Pulmonary artery endothelial cell (primary cell): ENCODE measurements at regions not wholly inside any gene's neighbourhood (a gene's known extent, or its start where the extent isn't known, plus 50 kb on each side); places are given as distances from the start of the nearest gene placed in this dataset.
"Not testable (repeated sequence)": the region's sequence is repeated elsewhere in the genome, so short reads cannot be mapped to it uniquely, and the experiment has no call there.

Experiments
- DNase-seq: peaks from one replicate; pipeline ENCODE4 v3.0.0-alpha.2; 2011; ENCODE audit warnings: low read depth, low spot score

- DNase-seq: no peak
Observed at GRCh38 chr7:20839196-20839735, 52.6 kb upstream of the SP8 start.

DNA sequence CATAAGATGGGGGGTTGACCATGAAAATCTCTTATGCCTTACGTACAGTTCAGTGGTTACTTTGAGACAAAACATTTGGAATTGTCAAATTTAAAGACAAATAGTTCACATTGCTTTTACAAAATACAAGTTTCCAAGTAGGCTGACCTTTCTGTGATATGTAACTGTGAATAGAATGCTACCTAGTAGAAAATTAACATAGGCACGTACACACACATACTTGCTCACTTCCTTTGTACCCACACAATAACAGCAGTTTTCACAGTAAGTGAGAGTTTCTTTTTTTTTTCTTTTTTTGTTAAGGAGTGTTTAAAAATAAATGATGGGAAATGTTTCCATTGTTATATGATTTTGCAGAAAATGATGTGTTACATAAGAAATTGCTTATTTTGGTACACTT is 53.3 kb upstream of the SP8 start:
- no peak for DNase-seq

- DNase-seq: no peak
Observed at GRCh38 chr7:20846791-20847190, 60.1 kb upstream of the SP8 start.

GRCh38 chr7:20858951-20859350 is 72.3 kb upstream of the SP8 start:
- no peak for DNase-seq

DNA sequence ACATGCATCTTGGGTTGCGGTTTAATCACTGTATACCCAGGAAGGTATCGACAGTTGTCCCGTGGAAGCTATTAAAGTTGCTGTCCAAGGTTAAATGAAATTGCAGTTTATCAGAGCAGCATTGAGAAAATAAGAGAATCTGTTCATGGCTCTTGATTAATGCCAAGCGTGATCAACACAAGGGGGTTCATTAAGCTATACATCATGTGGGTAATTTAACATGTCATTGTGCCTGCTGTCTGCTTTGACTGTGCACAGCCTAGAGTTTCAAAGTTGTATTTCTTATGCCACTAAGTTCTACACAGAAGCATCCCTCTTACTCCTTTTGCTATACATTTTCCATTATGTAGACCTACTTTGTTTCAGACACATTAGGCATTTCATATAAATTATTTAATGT is 74.8 kb upstream of the SP8 start:
- DNase-seq: no peak

DNA sequence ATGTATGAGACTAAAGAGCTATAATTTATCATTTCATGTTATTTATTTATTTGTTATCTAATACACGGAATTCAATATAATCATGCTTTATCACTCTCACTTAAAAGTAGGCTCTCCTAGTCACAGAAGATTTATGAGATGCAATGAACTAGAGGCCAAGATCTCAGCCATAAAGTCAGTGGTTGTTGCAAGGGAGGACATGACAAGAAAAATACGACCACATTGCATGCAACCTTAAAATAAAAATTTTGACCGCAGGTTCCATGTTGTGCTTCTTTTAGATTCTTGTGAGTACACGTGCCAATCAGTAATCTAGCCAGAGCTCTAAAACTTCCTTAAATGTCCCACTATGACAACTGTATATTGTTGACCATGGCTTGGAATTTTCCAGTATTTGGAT is 75.9 kb upstream of the SP8 start:
- DNase-seq: no peak

GRCh38 chr7:20864221-20864620 is 77.5 kb upstream of the SP8 start:
- no peak for DNase-seq

GRCh38 chr7:20865684-20866083 is 79.0 kb upstream of the SP8 start:
- no peak for DNase-seq

- DNase-seq: no peak
Observed at GRCh38 chr7:20870977-20871376, 84.3 kb upstream of the SP8 start.

DNA sequence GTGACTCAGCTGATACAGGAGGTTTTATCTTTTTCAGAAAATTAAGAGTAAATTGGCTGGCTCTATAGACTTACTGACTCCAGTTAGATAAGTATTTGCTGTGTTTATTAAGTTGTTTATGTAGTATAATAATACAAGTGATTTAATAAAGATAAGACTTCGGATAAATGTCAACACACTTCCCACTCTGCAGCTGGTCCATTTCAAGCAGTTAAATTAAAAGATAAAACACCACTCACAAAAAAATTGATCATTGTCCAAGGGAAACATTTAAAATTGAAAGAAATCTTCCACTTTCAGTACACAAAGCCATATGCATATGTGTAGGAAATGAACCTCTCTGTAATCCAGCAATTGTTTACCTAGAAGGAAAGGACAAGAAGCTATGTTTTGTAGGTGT is 106.1 kb upstream of the SP8 start:
- no peak for DNase-seq

- DNase-seq: no peak
Observed at GRCh38 chr7:20894806-20895205, 108.1 kb upstream of the SP8 start.

DNA sequence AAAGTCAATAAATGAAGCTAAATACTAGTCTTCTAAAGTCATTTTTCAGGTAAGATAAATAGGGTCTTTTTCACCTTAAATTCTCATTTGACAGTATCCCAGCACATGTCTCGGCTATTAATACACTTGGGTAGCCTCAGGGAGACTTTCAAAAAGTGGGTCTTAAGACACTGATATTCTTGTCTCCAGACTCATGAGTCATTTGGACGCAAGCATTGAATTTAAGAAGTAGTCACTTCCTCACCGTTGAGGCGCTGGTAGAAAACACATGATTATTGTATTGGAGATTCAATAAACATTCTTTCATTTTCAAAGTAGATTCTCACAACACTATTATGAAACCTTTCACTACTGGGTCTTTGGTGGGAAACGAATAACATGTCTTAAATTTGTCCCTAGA is 108.9 kb upstream of the SP8 start:
- no peak for DNase-seq

- DNase-seq: no peak
Observed at GRCh38 chr7:20896996-20897395, 110.3 kb upstream of the SP8 start.

DNA sequence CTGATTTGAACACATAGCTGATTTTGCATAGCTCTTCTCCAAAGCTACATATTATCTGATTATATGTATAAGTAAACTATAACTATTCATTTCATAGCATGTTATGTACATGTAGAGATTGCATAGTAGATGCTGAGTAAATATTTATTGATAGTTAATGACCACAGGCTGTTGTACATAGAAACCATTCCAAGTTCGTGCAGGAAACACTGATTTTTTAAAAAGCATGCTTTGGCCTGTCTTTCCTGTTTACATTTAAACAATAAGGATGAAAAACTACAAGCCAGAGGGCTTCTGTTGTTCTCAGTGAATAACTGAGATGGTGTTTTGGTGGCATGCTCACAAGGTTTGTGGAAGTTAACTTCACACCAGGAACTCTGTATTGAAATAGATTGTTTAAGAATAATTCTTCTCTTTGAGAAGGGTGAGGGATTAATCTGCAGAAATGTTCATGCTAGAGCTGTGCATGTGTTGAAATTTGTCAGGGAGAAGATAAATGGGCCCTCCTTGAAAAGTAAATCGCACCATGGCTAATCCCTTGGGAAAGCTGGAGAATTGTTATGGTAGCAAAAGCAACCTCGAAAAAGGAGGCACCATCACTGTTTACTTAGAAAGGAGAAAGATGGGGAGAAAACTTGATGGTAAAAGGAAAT is 120.2 kb upstream of the SP8 start:
- no peak for DNase-seq

DNA sequence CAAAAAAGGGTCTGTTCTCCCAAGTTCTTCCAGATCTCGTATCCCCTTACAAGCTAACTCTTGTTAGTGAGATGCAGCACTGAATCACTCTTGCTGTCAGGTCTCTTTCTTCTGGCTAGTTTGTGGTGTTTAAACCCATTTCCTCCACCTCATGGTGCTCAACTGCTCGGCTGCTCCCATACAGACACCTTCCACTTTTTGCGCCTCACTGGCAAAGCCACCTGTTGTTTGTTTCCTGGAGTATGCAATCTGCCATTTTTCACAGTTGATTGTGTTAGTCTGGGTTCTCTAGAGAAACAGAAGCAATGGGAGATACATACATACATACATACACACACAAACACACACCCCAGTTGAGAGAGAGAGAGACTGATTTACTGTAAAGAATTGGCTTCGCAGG is 124.4 kb upstream of the SP8 start:
- no peak for DNase-seq

DNA sequence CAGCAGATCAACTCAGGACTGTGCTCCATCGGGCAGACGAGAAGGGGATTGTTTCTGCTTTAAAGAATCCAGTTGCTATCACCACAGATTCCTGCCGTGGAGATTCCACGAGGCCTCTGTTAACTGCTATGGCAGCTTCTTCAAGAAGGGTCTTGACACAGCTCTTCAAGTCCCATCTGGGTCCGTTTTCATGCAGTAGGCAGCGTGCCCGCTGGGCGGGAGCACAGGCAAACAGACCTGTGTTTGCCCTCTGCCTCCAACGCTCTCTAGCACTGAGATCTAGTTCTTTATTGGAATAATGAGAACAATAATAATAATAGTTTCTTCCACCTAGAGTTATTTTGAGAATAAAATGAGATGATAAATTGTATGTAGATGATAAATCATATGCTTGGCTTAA is 127.2 kb upstream of the SP8 start:
- no peak for DNase-seq

GRCh38 chr7:20916311-20916710 is 129.6 kb upstream of the SP8 start:
- no peak for DNase-seq

DNA sequence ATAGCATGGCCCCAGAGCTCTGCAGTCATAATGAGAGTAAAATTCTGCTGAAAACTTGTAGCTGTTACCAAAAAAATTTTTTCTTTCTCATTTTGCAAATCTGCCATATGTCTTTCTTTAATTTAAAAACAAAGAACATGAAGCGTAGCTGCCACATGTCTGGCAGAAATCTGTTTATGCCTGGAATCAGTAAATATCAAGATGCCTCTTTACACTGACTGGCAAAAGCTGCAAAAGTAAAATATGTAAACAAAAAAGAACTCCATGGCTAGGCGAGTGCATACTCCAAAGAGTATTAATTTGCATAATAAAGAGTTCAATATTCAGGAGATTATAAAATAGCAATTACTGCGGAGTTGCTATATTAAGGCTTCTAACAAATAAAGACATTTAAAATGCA is 130.9 kb upstream of the SP8 start:
- DNase-seq: no peak

- DNase-seq: no peak
Observed at GRCh38 chr7:20918156-20918555, 131.5 kb upstream of the SP8 start.

GRCh38 chr7:20927178-20927577 is 140.5 kb upstream of the SP8 start:
- not testable (repeated sequence) for DNase-seq

DNA sequence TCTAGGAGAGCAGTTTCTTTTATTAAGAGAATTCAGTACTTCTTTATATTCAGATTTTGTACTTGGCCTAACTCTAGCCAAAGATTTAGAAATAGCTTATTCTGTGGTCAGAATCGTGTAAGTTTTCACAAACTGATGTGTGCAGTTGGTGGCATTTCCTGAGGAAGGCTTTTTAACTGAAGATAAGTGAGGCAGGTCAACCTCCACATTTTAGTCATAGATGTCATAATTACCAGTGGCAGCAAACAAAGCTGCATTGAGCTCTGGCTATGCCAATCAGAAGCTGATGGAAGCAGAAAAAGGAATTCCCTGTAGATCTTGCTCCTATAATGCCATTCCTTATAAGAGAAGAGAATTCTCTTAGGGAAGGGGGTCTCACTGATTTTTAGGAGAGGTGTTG is 141.3 kb upstream of the SP8 start:
- no peak for DNase-seq

DNA sequence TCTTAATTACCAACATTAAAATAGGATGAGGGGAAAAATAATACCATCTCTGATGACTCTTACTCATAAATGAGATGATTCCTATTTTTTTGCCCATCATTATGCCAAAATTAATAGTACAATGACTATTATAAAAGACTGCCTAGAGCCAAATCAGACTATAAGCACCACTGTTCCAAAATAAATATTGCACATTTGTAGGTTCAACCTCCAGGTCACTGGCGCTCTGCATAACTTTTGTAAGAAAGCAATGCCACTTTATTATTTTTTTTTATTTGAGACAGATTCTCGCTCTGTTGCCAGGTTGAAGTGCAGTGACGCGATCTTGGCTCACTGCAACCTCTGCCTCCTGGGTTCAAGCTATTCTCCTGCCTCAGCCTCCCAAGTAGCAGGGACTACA is 142.5 kb upstream of the SP8 start:
- DNase-seq: no peak

DNA sequence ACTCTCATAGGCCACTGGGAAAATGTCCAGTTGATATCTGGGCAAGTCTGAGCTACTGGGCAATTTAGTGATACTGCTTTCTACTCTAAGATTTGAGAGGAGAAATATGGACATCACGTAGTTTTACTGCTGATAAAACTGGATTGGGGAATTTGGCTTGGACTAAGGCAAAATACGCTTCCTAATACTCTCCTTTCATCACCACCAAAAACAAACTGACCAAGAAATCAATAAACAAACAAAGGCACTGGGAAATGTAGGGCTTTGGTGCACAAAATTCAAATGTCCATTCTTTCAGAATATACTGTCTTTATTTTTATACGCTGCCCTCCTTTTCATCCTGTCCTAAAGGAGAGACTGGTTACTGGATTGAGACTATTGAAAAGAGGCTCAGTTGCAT is 145.1 kb upstream of the SP8 start:
- no peak for DNase-seq
